C4-2B (cell line): ENCODE measurements at regions not wholly inside any gene's neighbourhood (a gene's known extent, or its start where the extent isn't known, plus 50 kb on each side); places are given as distances from the start of the nearest gene placed in this dataset.

Source experiments
- CTCF ChIP-seq: fragments of 450-650 bp; conservative IDR thresholded peaks from 2 replicates; pipeline ENCODE4 v1.5.1; 2017; ENCODE audit warnings: mild to moderate bottlenecking
- ZFX ChIP-seq: fragments of 450-650 bp; IDR thresholded peaks from 2 replicates; pipeline ENCODE4 v1.6.1; 2017

- TF ChIP-seq CTCF: no peak
- TF ChIP-seq ZFX: no peak
Observed at GRCh38 chr15:69845159-69845558, 252.6 kb downstream of the TLE3 start.
